Neural progenitor cell (in vitro differentiated cells): ENCODE measurements at regions not wholly inside any gene's neighbourhood (a gene's known extent, or its start where the extent isn't known, plus 50 kb on each side); places are given as distances from the start of the nearest gene placed in this dataset.

Experiments used
- EZH2 ChIP-seq: fragments of 200-600 bp; sonication (generic); IDR thresholded peaks from 2 replicates; pipeline ENCODE4 v1.6.1; 2017; ENCODE audit warnings: antibody characterized with exemption, mild to moderate bottlenecking, moderate library complexity
- EZH2phosphoT487 ChIP-seq: fragments of 200-600 bp; sonication (generic); IDR thresholded peaks from 2 replicates; pipeline ENCODE4 v1.6.1; 2017; ENCODE audit warnings: antibody characterized with exemption
- TF ChIP-seq, protein P1 (sequence below): fragments of 200-600 bp; sonication (generic); IDR thresholded peaks from 2 replicates; pipeline ENCODE4 v1.5.1; 2017; ENCODE audit warnings: antibody characterized with exemption, mild to moderate bottlenecking

DNA sequence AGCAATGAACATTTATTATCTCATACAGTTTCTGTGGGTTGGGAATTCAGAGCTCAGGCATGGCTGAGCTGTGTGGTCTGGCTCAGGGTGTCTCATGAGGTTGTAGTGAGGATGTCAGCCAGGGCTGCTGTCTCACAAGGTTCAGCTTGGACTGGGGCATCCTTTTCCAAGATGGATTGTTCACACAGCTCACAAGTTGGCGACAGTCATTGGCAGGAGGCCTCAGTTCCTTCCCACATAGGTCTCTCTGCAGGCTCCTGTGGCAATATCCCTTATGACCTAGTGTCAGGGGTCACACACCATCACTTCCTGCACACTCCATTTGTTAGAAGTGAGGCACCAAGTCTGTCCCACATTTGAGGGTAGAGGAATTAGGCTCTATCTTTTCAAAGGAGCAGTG is 56.0 kb downstream of the RPLP1 start:
- TF ChIP-seq, protein P1, sequence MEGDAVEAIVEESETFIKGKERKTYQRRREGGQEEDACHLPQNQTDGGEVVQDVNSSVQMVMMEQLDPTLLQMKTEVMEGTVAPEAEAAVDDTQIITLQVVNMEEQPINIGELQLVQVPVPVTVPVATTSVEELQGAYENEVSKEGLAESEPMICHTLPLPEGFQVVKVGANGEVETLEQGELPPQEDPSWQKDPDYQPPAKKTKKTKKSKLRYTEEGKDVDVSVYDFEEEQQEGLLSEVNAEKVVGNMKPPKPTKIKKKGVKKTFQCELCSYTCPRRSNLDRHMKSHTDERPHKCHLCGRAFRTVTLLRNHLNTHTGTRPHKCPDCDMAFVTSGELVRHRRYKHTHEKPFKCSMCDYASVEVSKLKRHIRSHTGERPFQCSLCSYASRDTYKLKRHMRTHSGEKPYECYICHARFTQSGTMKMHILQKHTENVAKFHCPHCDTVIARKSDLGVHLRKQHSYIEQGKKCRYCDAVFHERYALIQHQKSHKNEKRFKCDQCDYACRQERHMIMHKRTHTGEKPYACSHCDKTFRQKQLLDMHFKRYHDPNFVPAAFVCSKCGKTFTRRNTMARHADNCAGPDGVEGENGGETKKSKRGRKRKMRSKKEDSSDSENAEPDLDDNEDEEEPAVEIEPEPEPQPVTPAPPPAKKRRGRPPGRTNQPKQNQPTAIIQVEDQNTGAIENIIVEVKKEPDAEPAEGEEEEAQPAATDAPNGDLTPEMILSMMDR = no peak
- TF ChIP-seq EZH2 (no peak), EZH2phosphoT487 (no peak)
